GM18951 (cell line): ENCODE measurements at regions not wholly inside any gene's neighbourhood (a gene's known extent, or its start where the extent isn't known, plus 50 kb on each side); places are given as distances from the start of the nearest gene placed in this dataset.
"Not testable (repeated sequence)": the region's sequence is repeated elsewhere in the genome, so short reads cannot be mapped to it uniquely, and the experiment has no call there.

Experiments used
- POLR2A ChIP-seq: IDR thresholded peaks from 4 replicates; pipeline ENCODE4 v1.6.1; 2011; ENCODE audit warnings: mild to moderate bottlenecking; ENCODE audit not compliant: insufficient read length, insufficient read depth; ENCODE audit errors: extremely low read depth
- in situ Hi-C: fragments of 300-500 bp; cut with MboI; formaldehyde crosslinking; loops from one replicate; pipeline ENCODE4 v1.12.0; 2022; ENCODE audit warnings: low sequenced_read_pairs, mixed read lengths, inconsistent platforms; ENCODE audit not compliant: unreplicated experiment

GRCh38 chr13:67946131-67946530 lies 716.0 kb upstream of the PCDH9 start:
- TF ChIP-seq POLR2A, result no peak
- in situ Hi-C loops, result no loop called here

DNA sequence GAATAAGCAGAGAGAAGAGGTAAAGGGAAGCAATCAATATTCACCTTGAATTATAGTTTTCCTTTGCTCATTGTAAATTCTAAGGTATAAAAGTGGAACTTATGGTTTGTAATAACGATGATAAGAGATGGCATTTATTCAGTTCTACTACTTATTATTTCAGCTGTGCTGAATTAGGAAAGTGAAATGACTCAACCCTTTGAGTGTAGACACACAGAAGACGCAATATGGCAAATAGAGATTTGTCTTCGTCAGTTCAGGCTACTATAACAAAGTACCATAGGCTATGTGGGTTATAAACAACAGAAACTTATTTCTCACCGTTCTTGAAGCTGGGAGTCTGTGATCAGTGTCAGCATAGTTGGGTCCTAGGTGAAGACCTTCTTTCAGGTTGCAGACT lies 713.0 kb upstream of the PCDH9 start:
- in situ Hi-C loops, result no loop called here
- TF ChIP-seq POLR2A, result no peak

- in situ Hi-C loops, result no loop called here
- TF ChIP-seq POLR2A, result no peak
Measured at GRCh38 chr13:67935626-67936025, 705.5 kb upstream of the PCDH9 start.

GRCh38 chr13:67934617-67935330 lies 704.6 kb upstream of the PCDH9 start:
- no peak for TF ChIP-seq POLR2A
- in situ Hi-C loops, result no loop called here

DNA sequence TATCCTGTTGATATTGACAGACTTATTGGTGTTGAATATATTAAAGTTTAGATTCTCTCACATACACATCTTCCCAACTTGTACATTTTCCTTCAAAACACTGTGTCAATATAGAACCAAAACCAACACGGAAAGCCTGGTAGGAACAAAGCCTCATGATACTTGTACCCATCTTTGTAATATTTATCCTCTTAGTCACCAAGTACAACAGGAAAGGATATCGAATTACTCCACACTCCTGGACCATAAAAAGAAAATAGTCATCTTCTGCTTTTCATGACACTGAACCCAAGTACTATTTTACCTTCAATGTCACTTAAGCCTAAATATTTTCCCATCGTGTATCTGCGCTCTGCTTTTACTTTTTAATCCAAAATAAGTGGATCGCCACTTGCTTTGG lies 702.9 kb upstream of the PCDH9 start:
- in situ Hi-C loops, result no loop called here
- TF ChIP-seq POLR2A, result no peak

DNA sequence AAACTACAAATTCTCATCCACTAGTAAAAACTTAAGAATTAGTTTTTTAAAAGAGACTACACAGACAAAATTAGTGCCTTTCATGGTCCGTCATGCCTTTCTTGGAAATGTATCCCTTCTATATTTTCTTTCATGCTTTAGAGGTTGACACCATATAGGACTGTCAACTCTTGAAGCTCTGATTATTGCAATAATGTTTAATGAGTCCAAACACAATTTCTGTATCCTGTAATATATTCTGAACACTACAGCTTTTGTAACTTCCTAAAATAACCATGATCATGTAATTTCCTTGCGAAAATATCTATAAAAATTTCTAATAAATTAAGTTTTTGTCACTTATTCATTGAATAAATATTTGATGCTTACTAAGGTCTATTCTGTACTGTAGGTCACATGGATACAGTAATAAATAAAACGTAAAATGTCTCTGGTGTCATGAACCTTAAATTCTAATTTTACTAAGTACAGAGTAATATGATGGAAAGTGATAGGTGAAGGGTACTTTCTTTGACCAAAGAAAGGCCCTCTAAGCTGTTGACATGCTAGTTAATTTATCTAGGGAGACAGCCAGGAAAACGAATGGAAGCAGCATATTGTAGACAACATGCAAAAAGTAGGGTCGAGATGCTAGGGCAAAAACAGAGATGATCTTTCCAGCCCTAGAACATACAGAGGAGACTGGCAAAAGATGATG lies 687.3 kb upstream of the PCDH9 start:
- TF ChIP-seq POLR2A, result no peak

GRCh38 chr13:67916650-67917049 lies 686.5 kb upstream of the PCDH9 start:
- in situ Hi-C loops, result no loop called here
- TF ChIP-seq POLR2A, result no peak

More for the DNA sequence above, 687.3 kb upstream of the PCDH9 start:
- in situ Hi-C loops, result no loop called here

- no peak for TF ChIP-seq POLR2A
Measured at GRCh38 chr13:67914535-67914934, 684.4 kb upstream of the PCDH9 start.

DNA sequence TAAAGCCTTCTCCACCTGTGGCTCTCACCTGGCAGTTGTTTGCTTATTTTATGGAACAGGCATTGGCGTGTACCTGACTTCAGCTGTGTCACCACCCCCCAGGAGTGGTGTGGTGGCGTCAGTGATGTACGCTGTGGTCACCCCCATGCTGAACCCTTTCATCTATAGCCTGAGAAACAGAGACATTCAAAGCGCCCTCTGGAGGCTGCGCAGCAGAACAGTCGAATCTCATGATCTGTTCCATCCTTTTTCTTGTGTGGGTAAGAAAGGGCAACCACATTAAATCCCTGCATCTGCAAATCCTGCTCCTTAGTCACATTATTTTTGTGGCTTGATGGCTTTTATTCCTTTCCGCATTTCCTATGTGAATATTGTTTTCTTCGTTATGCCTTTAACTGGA lies 672.8 kb upstream of the PCDH9 start:
- in situ Hi-C loops, result not testable (repeated sequence)

More at GRCh38 chr13:67914535-67914934, 684.4 kb upstream of the PCDH9 start:
- in situ Hi-C loops, result no loop called here

DNA sequence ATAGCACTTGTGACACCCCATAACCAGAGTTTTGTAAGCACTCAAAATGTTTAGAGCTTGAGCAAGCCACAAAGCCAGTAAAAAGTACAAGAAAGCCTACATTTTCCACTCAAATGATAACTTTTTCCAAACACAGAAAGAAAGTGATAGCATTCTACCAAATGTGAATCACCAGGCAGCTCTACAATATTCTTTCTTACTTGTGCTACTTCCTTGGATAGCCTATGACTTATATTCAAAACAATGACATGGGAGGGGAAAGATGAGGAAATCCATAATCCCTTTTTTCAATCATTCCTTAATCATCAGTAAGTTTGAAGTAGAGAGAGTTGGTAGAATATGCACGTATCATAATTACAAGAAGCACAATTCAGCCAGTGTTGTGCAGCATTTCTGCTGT lies 650.8 kb upstream of the PCDH9 start:
- in situ Hi-C loops, result no loop called here
- TF ChIP-seq POLR2A, result no peak

GRCh38 chr13:67878376-67878775 lies 648.2 kb upstream of the PCDH9 start:
- in situ Hi-C loops, result no loop called here
- TF ChIP-seq POLR2A, result no peak

- TF ChIP-seq POLR2A, result no peak
Measured at GRCh38 chr13:67877031-67877430, 646.9 kb upstream of the PCDH9 start.

DNA sequence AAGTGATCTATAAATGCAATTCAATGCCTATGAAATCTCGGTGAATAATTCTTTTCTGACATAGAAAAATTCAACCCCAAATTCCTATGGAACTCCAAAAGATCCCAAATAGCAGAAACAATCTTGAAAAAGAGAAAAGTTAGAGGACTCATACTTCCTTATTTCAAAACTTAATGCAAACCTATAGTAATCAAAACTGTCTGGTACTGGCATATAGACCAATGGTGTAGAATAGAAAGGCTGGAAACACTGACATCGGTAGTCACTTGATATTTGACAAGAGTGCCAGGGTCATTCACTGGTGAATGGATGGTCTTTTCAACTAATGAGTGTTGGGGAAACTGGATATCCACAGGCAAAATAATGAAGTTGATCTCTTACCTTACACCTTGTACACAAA lies 637.1 kb upstream of the PCDH9 start:
- TF ChIP-seq POLR2A, result no peak
- in situ Hi-C loops, result no loop called here

More at GRCh38 chr13:67877031-67877430, 646.9 kb upstream of the PCDH9 start:
- in situ Hi-C loops, result no loop called here

DNA sequence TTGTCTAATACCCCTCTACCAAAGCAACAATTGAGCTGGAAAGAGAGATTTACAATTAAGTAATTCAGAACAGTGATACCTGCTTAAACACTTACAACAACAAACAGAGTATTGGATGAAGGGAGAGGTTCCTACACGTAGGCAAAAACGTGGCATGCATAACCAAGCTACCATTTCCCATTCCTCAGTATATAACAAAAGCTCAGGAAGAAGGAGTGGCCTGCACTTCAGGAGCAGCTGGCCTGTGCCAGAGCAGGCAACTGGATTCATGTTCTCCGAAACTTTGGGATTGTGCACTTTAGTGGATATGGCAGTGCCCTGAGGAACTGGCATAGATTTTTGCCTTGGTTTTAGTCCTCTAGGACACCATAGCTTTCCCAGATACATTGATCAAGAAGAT lies 630.2 kb upstream of the PCDH9 start:
- TF ChIP-seq POLR2A, result no peak
- in situ Hi-C loops, result no loop called here
